OCI-LY1 (cell line): ENCODE measurements at regions not wholly inside any gene's neighbourhood (a gene's known extent, or its start where the extent isn't known, plus 50 kb on each side); places are given as distances from the start of the nearest gene placed in this dataset.

Experiments
- CTCF ChIP-seq: fragments of 200-600 bp; sonication (generic), shearing (Covaris generic); IDR thresholded peaks from 2 replicates; pipeline ENCODE4 v1.5.1; 2017; ENCODE audit warnings: mild to moderate bottlenecking, antibody characterized with exemption, low read length, moderate library complexity, mixed read lengths
- EZH2 ChIP-seq: fragments of 200-600 bp; sonication (generic), shearing (Covaris generic); IDR thresholded peaks from 2 replicates; pipeline ENCODE4 v1.8.0; 2017; ENCODE audit warnings: borderline replicate concordance, mixed run types, mild to moderate bottlenecking, antibody characterized with exemption, low read length, moderate library complexity, mixed read lengths

GRCh38 chr16:27602103-27602502 lies 52.2 kb downstream of the KATNIP start:
- TF ChIP-seq CTCF (no peak), EZH2 (no peak)
